ENCODE measurements at regions not wholly inside any gene's neighbourhood (a gene's known extent, or its start where the extent isn't known, plus 50 kb on each side); places are given as distances from the start of the nearest gene placed in this dataset.

GRCh38 chr3:13139471-13140065 lies 66.3 kb upstream of the IQSEC1 start:
- POLR2A ChIA-PET, result no interaction called here
- no peaks in the 10 kb centered on the region for H3K36me3 ChIP-seq (ENCODE audit: control insufficient read depth in 2 of 2, insufficient read depth in 2 of 2, low read length in 1 of 2)
- no peak for TF ChIP-seq IRF3 (IDR thresholded peaks at IDR 0.05)
- TF ChIP-seq LARP7 (IDR thresholded peaks at IDR 0.05), result no peak
- no peak for TF ChIP-seq MYC (IDR thresholded peaks at IDR 0.05; ENCODE audit: insufficient read depth, insufficient read length, insufficient replicate concordance, low read length, severe bottlenecking)
- no peak for TF ChIP-seq SMC3 (IDR thresholded peaks at IDR 0.05; ENCODE audit: borderline replicate concordance, low read length)
- TF ChIP-seq SIN3A (IDR thresholded peaks at IDR 0.05; ENCODE audit: low read depth, low read length), result no peak
- TF ChIP-seq RFX5 (IDR thresholded peaks at IDR 0.05; ENCODE audit: low read depth, low read length), result no peak
- no peak for TF ChIP-seq E2F4 (IDR thresholded peaks at IDR 0.05; ENCODE audit: low read depth, low read length)
- no peak for TF ChIP-seq BRCA1 (IDR thresholded peaks at IDR 0.05; ENCODE audit: low read depth, low read length)
- no peak for TF ChIP-seq ZBTB33 (IDR thresholded peaks at IDR 0.05)
- CTCF ChIA-PET, result no interaction called here
- in situ Hi-C loops (cut with MboI) (no loop called here), intact Hi-C loops (cut with micrococcal nuclease; ENCODE audit: unreplicated experiment) (no loop called here)
- no peak overlapping the region for H3K9ac ChIP-seq (ENCODE audit: control insufficient read depth, insufficient read depth, low read length)
- no peak for DNase-seq (ENCODE audit: low read depth, low spot score)
- RAD21 ChIA-PET (ENCODE audit: unreplicated experiment), result no interaction called here
- no peak overlapping the region for H3K27ac ChIP-seq (ENCODE audit: control insufficient read depth, insufficient read depth)
- H3K79me2 ChIP-seq (ENCODE audit: control insufficient read depth, insufficient read depth, low read length), result no peaks in the 10 kb centered on the region
- ATAC-seq, result no peak
- no peak overlapping the region for H3K4me3 ChIP-seq
- H3K4me2 ChIP-seq (ENCODE audit: control insufficient read depth, insufficient read depth), result no peak overlapping the region
- H2AFZ ChIP-seq (ENCODE audit: control insufficient read depth, low read depth, low read length), result no peak overlapping the region
- no peaks in the 10 kb centered on the region for H3K4me1 ChIP-seq (ENCODE audit: control insufficient read depth, insufficient read depth, low read length)
- H4K20me1 ChIP-seq (ENCODE audit: control insufficient read depth, insufficient read depth), result no peaks in the 10 kb centered on the region
- no TSS peak for BruUV-seq (replicated peaks)
- no peak for FAIRE-seq
- H3K9me3 ChIP-seq (replicated peaks; ENCODE audit: control insufficient read depth, insufficient read depth, low read length), result no peaks in the 10 kb centered on the region
- WGBS (ENCODE audit: insufficient coverage, insufficient replicate concordance, low lambda C conversion rate, missing lambda C conversion rate), result 16% methylated on average over 4 of the region's 4 CpGs
- H3K27me3 ChIP-seq (replicated peaks in 1 of 2; ENCODE audit: control insufficient read depth in 2 of 2, insufficient read depth in 2 of 2, low read length in 1 of 2), result peaks cover 0 to 3% of the 10 kb centered on the region in 2 experiments; a peak in 3 of 4 replicates
- SMC1A ChIA-PET (ENCODE audit: uncharacterized antibody, unreplicated experiment), result no interaction called here
